Left renal pelvis (tissue), 4 donors: ENCODE measurements at regions not wholly inside any gene's neighbourhood (a gene's known extent, or its start where the extent isn't known, plus 50 kb on each side); places are given as distances from the start of the nearest gene placed in this dataset.

Source experiments
- DNase-seq, 4 donors: peaks; one replicate each; pipeline ENCODE4 v3.0.0-alpha.2; 2013; ENCODE audit warnings: low read depth in 4 of 4, low spot score in 3 of 4

DNA sequence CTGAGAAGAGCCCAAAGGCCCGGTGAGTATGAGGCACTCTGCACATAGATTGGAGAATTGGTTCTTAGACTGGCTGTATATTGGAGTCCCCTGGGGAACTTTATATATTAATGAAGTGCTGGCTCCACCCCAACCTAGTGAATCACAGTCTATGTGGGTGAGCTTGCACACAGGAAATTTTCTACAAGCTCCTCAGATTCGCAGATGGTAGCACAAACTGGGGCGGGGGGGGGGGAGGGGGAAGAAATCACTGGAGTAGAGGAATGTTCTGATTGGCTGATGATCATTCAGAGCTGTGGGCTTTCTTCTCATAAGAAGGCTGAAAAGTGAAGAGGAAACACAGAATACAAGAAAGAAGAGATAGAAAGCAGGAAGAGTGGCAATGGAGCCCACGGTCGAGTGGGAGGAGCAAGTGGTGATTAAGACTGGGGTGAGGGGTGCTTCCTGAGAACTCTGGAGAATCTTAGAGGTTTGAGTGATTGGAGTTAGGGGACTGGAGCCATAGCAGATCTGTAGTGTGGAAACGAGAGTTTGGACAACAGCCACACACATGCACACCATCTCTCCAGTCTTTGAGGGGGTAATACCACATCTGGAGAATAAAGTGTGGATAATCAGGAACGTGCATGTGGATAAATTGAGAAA lies 465.9 kb upstream of the DAB1 start:
- DNase-seq = no peak

DNA sequence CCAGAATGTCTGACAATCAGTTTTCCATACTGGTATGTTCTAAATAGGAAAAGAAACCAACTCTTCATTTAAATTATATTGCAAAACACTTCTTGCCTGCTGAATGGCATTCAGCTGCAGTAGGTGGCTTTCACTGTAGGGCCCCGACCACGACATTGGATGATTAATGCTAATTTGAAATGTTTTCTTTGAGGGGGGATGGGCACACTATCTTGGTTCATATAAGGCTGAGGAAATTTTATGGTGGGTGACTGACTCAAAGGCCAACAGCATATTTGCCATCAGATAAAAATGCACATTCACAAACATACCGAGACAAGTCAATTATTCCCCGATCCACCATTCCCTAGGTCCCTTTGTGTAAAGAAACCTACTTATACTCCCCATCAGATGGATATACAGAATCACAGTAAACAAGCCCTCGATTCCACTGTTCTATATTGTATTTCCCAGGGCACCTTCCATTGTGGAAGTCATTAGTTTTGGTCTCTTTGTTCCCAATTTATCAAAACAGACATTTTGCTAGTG lies 464.2 kb upstream of the DAB1 start:
- no peak for DNase-seq

DNA sequence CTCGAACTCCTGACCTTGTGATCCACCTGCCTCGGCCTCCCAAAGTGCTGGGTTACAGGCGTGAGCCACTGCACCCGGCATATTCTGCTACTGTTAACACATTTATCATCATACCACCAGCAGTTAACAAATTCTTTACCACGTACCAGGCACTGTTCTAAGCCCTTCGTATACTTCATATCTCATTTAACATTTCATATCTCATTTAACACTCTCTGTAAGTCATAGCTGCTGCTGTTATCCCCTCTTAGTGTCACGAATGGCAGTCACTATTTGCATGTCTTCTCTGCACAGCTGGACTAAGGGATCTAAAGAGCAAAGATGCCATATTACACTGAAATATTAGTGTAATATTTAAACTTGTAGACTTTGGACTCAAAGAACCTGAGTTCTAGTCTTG lies 462.5 kb upstream of the DAB1 start:
- no peak for DNase-seq

DNA sequence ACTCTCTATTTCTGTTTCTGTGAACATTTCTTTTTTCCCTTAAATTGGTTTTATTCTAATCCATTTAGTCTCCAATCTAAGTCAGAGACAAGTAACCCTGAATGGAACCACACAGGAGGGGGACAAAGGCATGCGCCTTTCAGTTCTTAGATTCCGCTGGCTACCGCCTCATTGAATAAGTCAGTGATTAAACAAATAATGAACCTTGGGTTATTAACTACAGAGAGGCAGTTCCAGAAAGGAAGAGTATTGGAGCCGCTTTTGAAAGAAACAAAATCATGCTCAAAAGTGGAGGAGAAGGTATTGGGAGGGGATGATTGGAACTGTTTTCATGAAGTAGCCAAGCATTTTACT lies 459.8 kb upstream of the DAB1 start:
- DNase-seq = no peak

DNA sequence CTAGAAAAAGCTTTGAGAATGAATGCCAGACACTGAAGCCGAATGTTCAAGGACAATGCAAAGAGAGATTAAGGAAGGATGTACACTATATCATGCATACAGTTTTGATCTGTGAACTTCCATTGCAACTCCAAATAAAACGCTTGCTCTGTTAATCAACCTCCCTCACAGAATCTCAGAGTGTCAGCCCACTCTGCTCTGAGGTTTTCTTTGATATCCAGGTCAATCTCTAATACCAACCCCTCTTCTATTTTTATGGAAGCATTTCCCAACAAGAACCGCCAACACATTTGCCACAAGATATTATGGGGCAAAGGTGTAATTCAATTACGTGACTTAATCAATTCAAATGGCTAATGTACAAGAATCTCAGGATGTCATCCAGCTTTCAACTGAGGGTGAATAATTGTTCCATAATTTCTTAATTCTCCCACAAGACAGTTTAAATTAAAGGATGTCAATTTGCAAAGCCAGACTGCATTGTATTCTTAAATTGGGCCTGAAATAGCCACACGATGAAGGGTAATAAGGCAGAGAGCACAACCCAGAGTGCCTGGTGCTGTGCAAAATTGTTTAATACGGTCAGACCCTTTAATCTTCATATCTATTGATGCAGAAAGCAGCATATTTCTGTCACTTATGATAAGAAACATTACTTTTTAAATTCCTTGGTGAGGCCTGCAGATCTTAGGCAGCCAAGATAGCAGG lies 459.2 kb upstream of the DAB1 start:
- no peak for DNase-seq

DNA sequence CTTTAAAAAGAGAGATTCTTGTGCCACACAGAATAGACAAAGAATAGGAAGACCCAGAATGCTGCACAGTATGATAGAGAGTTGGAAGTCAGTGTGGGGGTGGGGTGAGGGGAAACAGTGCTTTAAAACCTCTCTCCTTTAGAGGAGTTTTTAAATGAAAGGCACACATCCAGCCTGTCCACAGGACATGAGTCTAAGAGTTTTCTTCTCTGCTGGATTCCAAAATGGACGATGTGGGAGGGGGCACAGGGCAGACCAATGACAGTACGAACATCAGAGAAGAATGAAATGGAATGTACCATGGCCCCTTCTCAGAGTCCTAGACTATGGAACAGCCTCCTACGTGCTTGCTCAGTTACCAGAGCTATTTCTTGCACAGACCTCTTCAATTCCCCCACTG lies 458.2 kb upstream of the DAB1 start:
- DNase-seq = no peak

DNA sequence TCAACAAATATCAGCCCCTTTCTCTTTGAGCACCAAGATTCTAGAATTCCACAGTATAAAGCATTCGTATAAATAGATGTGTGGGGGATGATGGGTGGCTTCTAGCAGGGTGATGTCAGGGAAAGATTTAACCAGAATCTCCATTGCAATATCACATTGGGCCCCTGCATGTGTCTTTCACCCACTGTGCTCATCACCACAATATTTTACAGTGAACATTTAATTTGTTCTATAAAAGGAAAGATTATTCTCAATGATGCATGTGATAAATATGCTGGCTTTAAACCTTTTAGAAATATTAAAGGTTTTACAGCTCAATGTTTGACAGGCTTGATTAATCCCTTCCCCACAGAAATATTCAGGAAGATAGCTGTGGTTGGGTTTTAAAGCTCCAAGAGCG lies 457.8 kb upstream of the DAB1 start:
- no peak for DNase-seq

DNA sequence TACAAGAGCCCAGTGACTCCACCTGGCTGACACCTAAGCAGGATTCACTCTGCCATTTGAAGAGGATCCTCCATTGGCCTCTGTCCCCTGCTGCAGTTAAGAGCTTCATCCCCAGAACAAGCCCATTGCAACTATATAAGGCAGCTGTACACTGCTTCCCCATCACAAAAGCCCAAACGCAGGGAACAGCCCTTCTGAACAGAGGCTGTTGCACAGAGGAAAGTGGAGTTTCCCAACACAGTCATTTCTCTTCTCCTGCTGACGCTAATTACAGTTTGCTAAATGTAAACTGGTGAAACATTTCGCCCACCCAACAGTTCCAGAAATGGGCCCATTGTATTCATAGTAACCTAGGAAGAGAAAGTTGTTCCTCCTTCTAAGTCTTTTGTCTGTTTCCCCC lies 455.8 kb upstream of the DAB1 start:
- DNase-seq = no peak

DNA sequence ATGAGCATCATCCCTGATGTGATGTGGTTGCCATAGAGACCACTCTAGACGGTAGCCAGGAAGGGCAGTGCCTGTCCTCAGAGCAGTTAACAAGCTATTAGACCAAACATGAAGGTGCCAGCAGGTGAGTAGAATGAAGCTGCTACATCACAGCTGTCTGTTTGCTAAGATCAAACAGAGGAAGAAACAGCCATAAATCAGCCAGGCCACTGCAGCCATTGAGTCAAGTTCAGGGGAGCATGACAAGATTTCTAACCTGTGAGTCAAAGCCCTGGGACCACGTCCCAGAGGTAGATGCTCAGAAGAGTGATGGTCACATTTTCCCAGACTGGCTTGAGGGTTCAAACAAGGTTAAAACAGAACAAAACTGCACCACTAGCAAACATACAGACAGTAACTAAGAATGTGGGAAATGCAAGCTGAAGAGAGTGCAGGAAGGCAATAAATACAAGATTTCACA lies 450.6 kb upstream of the DAB1 start:
- DNase-seq = no peak

DNA sequence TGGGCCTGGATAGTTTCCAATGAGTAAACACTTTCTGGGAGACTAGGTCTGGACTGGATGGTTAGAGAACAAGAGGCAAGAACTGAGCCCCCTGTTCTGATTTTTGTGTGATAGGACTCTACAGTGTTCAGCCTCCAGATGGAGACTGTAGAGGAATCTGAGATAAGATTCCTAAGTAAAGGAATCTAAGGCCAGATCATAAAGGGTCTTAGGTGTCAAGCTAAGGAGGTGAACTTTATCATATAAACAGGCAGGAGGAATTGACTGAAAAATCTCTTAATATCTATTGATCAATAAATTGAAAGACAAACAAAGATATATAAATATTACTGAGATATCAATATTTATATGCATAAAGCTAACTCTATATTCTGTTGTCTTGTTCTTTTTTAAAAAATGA lies 449.1 kb upstream of the DAB1 start:
- DNase-seq = no peak

DNA sequence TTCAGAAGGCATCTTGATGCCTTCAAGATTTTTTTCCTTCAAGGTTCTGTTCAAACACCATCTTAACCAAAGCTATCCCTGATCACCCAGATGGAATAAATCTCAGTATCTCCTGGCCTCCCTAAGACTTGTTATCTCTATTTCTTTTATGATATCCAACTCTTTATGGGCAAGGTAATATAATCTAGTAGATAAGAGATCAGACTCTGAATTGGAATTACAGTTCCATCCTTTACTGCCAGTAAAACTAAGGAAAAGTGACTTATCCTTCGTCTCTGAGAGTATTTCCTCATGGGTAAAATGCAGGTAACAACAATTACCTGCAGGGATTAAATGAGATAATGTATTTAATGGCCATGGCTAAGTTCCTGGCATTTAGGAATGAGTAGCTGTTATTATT lies 445.0 kb upstream of the DAB1 start:
- no peak for DNase-seq

DNA sequence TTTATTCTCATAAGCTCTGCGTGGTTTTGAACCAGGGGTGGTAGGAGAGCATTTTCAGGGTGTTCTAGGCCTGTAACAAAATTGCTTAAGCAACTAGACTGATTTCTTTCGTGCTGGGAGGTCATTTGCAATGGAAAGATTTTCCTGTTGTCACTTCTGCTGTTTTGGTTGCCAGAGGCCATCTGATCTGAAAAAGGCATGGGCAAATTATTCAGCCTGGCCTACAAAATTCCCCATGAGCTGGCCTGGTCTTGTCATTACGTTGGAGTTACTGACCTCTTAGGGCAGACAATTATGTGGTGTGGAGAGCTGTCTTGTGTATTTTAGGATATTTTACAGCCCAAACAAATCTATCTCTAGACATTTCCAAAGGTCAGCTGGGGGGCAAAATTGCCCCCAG lies 444.4 kb upstream of the DAB1 start:
- DNase-seq = no peak

DNA sequence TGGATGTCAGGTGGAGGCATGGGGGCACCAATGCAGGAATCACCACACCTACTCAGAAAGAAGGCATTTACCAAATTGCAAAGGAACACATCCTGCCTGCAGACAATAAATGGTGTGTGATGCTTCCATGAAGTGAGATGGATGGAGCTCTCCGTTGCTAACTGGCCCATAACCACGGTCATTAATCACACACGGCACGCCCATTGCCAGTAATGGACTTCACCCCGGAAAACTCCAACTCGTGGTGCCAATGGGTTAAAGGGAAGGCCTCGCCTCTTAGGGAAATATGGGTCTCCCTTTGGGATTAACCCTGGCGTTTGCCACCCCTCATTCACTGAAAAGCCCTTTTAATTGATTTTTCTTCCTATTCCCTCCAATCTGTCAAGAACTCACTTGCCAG lies 443.1 kb upstream of the DAB1 start:
- DNase-seq = no peak

DNA sequence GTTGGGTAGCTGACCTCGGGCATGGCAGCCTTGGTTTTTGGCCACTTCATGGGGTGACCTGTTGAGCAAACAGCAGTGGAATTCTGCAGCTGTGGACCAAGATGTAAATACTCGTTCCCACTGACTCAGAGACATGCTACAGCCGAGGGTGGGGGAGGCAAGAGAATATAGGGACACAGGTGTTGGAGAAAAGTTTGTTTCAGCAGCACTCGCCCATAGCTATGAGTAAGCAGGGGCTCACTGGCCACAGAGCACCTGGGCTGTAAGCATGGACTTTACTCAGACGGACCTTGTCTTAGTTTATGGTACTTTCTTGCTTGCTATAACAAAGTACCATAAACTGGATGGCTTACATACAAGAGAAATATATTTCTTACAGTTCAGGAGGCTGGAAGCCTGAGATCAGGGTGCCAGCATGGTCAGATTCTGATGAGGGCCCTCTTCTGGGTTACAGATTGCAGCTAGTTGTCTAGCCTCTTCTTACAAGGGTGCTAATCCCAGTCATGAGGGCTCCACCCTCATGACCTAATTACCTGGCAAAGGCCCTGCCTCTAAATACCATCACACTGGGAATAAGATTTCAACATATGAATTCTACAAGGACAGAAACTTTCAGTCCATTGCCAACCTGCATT lies 437.2 kb upstream of the DAB1 start:
- DNase-seq = no peak

DNA sequence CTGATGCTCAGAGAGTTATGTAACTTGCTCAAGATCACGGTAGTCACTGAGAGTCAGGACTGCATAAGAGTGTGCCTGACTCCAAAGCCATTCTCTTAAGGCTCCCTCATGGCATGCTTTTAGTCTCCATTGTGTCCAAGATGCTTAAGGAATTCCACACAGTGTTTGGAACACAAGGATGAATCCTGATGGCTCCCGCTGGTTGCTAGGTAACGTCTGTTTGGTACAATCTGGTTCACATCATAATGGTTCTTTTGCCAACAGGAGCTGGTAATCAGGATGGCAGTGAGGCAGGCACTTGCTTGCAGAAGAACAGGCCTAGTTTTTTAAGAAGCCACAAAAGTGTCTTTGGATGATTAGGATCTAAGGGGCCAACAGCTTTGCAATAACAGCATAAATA lies 436.5 kb upstream of the DAB1 start:
- DNase-seq = no peak

DNA sequence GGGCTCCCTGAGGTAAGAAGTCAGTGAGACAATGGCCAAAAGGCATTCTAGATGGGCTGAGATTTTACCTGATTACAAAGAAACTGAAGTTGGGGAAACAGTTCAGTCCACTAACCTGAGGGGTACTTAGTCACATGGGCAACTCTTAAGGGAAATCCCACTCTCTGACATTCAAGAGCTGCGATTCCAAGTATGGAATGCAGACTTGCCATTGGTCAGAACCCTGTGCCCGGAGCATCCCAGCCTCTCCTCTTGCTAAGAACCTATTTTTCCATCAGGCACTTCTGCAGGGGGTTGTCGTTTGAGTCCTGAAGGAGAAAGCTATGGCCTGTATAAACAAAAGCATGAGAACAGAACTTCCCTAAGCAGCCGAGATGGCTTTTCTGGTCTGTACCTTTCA lies 434.9 kb upstream of the DAB1 start:
- DNase-seq = no peak

DNA sequence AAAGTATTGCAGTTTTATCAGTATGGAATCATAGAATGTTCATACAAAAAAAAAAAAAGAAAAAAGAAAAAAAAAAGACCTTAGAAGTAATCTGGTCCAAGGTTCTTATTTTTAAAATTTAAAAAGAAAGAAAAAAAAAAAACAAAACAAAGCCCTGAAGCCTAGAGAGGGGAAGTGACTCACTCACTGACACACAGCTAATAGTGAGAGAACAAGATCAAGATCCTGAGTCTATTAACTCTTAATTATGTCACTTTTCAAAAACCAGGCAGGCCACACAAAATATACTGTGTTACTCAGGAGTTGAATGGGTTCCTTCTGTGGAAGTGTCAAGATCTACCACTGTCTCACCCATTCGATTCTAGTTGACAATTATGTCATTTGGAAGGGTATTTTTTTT lies 433.9 kb upstream of the DAB1 start:
- no peak for DNase-seq

DNA sequence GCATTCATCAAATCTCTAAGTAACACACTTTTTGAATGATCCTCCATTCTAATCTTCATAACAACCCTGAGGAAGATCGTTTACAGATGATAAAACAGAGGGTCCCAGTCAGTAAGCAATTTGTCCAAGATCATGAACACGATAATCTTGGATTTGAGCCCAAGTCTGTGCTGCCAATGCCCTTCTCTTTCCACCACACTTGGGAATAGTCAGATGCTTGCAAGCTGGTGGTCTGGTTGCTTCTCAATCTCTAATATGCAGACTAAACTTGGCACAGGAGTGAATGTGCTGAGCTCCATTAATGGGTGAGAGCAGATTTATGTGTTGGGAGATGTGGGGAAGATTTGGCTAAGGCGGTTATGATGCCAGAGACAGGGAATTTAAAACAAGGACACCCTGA lies 430.6 kb upstream of the DAB1 start:
- DNase-seq = no peak

DNA sequence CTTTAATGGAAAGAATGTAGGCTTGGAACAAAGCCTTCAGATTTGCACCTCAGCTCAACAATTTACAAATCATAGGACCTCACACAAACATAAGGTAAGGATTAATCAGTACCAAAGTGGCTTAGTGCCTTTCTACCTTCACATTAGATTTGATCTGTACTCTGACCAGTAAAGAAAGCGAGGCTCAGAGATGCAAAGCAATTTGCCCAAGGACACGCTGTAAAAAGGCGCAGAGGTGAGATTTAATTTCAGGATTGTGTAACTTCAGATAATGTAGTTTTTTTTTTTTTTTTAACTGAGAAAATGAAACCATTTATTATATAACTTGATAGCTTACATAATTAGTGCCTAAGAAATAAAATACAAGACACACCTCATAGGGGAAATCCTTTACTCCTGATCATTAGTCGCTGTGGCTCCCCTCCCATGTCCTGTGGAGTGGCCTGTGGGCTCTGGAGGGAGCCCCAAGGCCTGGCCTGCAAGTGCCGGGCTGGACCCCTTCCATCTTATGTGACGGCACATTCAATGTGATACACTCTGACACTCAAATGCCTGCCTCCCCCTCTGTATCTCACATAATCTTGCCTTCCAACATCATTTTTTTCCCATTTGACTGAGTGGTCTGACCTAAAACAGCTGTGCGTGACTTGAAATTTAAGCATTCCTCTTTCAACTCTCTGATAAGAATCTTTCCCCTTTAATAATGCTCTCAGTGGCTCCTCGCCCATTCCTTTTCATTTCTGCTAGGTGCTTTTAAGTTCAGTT lies 426.5 kb upstream of the DAB1 start:
- DNase-seq = no peak

DNA sequence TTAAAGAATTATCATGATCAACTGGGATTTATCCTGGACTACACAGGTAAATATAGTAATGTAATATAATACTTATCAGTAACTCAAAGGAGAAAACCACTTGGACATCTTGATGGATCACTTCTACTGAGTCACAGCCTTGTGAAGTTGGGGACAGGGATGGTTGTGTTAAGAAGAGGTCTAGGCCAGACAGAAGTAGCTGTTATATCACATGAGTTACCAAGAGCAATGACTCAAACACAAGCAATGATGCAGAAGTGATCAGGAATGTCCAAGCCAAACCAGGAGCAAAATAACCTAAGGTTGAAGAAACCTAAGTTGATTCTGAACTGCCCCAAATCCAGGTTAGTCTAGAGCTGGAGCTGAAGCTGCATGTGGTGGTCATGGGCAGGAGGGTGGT lies 424.5 kb upstream of the DAB1 start:
- DNase-seq = no peak

DNA sequence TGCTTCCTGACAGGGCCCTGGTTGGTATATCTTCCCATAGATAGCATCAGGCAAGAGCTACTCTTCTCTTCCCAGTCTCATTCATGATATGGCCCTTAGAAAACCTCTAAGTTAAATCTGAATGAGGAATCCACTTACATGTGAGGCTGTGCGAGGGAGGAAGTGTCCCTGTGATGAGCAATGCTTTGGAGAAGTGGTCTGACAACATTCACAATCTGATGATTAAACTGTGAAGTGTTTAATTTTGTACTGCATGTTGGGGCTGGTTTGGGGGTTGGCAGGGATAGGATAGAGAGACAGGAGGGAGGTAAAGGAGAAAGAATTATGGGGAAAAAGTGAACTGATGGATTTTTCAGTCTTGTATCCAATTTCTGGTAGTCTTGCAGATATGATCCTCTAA lies 421.2 kb upstream of the DAB1 start:
- no peak for DNase-seq
